Uterus (tissue), 3 donors: ENCODE measurements at regions not wholly inside any gene's neighbourhood (a gene's known extent, or its start where the extent isn't known, plus 50 kb on each side); places are given as distances from the start of the nearest gene placed in this dataset.
"Not testable (repeated sequence)": the region's sequence is repeated elsewhere in the genome, so short reads cannot be mapped to it uniquely, and the experiment has no call there.

ENCODE experiments used
- DNase-seq, 2 donors: peaks; one replicate each; pipeline ENCODE4 v3.0.0-alpha.2; 2019 to 2020
- H3K27ac ChIP-seq, 2 donors: fragments of 200-600 bp; sonication (generic); 1 replicate in 1 of 2; 2 replicates in 1 of 2; pipeline ENCODE4 v1.5.1; 2016 to 2018
- H3K27me3 ChIP-seq, 2 donors: fragments of 200-600 bp; sonication (generic); one replicate each; pipeline ENCODE4 v1.5.1; 2018 to 2019; ENCODE audit warnings: control low read depth in 1 of 2
- H3K36me3 ChIP-seq, 2 donors: fragments of 200-600 bp; sonication (generic); one replicate each; pipeline ENCODE4 v1.5.1; 2019; ENCODE audit warnings: control low read depth in 1 of 2
- H3K4me1 ChIP-seq, 2 donors: fragments of 200-600 bp; sonication (generic); one replicate each; pipeline ENCODE4 v1.5.1; 2018 to 2019; ENCODE audit warnings: control low read depth in 1 of 2
- H3K4me3 ChIP-seq, 2 donors: fragments of 200-600 bp; sonication (generic); 1 replicate in 1 of 2; 2 replicates in 1 of 2; pipeline ENCODE4 v1.5.1; 2018 to 2019; ENCODE audit warnings: mild to moderate bottlenecking in 1 of 2
- H3K9me3 ChIP-seq, 2 donors: fragments of 200-600 bp; sonication (generic); one replicate each; pipeline ENCODE4 v1.5.1; 2019; ENCODE audit warnings: control low read depth in 1 of 2
- POLR2A ChIP-seq, 2 donors: fragments of 450-650 bp; IDR thresholded peaks; one replicate each; pipeline ENCODE4 v1.6.1; 2016; ENCODE audit warnings: antibody characterized with exemption in 2 of 2, mild to moderate bottlenecking in 1 of 2, moderate library complexity in 1 of 2
- intact Hi-C: fragments of 100-400 bp; cut with DNase I; formaldehyde crosslinking; loops from one replicate; pipeline ENCODE4 v1.15.1; 2023; ENCODE audit warnings: low total_unique reads
- TF ChIP-seq, protein P1 (sequence below), 4 experiments: fragments of 200-600 bp in 2 of 4; fragments of 450-650 bp in 2 of 4; sonication (generic) in 2 of 4; IDR thresholded peaks; one replicate each; pipeline ENCODE4 v1.5.1; 2016 to 2019; ENCODE audit warnings: antibody characterized with exemption in 4 of 4, mild to moderate bottlenecking in 2 of 4, moderate library complexity in 1 of 4
- donor health status: DM: yes; HTN: yes; CAD: no.

DNA sequence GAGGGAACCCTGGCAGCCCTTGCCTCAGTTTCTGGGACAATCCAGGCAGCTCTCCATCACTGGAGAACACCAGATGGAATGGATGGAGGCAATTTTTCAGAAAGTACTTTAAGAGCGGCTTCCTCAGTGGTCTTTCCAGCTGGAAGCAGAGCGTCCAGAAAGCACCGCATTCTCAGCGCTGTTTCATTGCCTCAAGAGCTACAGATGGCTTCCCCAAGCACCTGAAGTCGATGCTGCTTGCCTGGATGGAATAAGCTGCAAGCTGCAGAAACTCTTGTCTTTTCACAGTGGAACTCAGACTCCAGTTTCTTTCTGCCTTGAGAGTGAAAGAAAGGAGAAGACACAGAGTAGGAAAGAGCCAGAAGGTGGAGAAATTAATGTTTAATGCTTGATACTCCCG lies 766.9 kb downstream of the TDRD15 start:
- no peak for DNase-seq
- H3K4me1 ChIP-seq, result no peaks in the 10 kb centered on the region
- H3K4me3 ChIP-seq, result no peak overlapping the region
- no peaks in the 10 kb centered on the region for H3K9me3 ChIP-seq
- H3K27ac ChIP-seq, result no peak overlapping the region
- no peak for TF ChIP-seq POLR2A (IDR thresholded peaks at IDR 0.05)
- TF ChIP-seq, protein P1, sequence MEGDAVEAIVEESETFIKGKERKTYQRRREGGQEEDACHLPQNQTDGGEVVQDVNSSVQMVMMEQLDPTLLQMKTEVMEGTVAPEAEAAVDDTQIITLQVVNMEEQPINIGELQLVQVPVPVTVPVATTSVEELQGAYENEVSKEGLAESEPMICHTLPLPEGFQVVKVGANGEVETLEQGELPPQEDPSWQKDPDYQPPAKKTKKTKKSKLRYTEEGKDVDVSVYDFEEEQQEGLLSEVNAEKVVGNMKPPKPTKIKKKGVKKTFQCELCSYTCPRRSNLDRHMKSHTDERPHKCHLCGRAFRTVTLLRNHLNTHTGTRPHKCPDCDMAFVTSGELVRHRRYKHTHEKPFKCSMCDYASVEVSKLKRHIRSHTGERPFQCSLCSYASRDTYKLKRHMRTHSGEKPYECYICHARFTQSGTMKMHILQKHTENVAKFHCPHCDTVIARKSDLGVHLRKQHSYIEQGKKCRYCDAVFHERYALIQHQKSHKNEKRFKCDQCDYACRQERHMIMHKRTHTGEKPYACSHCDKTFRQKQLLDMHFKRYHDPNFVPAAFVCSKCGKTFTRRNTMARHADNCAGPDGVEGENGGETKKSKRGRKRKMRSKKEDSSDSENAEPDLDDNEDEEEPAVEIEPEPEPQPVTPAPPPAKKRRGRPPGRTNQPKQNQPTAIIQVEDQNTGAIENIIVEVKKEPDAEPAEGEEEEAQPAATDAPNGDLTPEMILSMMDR (IDR thresholded peaks at IDR 0.05), result no peak
- H3K36me3 ChIP-seq, result no peaks in the 10 kb centered on the region
- intact Hi-C loops, result no loop called here
- H3K27me3 ChIP-seq, result no peaks in the 10 kb centered on the region

DNA sequence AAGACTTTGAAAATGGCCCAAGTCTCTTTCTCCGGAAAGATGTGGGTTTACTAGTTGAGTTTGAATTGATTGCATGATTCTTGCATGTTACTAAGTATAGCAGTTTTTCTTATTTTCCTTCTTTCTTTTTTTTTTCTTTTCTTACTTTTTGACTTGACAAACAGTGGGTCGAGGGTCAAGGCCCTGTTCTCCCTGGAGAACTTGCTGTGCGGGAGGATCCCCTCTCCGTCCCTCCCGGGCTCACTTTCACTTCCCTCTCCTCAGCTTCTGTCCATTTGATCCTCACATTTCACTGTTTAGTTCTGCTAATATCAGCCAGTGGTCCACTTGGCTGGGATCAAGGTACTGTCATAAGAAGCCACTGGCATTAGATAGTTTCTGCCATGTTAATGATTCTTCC lies 767.4 kb downstream of the TDRD15 start:
- Histone ChIP-seq H3K27me3 (no peaks in the 10 kb centered on the region), H3K4me3 (no peak overlapping the region), H3K9me3 (no peaks in the 10 kb centered on the region), H3K36me3 (no peaks in the 10 kb centered on the region), H3K27ac (no peak overlapping the region), H3K4me1 (no peaks in the 10 kb centered on the region)
- no peak for TF ChIP-seq POLR2A (IDR thresholded peaks at IDR 0.05)
- TF ChIP-seq, protein P1 (IDR thresholded peaks at IDR 0.05), result no peak
- no peak for DNase-seq
- intact Hi-C loops, result no loop called here

DNA sequence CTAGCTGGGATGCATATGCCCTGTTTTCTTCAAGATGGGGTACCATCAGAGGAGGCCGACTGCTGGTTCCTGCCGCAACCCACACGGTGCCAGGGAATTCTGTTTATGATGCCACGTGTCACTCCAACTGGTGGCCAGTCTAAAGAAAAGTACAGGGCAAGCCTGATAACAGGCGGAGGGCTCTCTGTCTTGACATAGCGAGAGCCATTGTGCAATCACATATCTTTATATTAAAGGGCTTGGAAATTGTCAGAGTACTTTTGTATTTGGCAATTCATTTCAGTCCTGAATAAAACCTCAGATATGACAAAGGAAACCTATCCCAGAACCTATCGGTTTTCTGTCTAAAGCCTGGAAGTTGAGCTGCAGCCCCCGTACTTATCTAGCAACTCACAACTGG lies 768.4 kb downstream of the TDRD15 start:
- no peaks in the 10 kb centered on the region for H3K27me3 ChIP-seq
- TF ChIP-seq POLR2A (IDR thresholded peaks at IDR 0.05), result no peak
- TF ChIP-seq, protein P1 (IDR thresholded peaks at IDR 0.05), result no peak
- intact Hi-C loops, result no loop called here
- no peak for DNase-seq
- no peaks in the 10 kb centered on the region for H3K4me1 ChIP-seq
- H3K36me3 ChIP-seq, result no peaks in the 10 kb centered on the region
- no peak overlapping the region for H3K27ac ChIP-seq
- no peaks in the 10 kb centered on the region for H3K9me3 ChIP-seq
- no peak overlapping the region for H3K4me3 ChIP-seq

DNA sequence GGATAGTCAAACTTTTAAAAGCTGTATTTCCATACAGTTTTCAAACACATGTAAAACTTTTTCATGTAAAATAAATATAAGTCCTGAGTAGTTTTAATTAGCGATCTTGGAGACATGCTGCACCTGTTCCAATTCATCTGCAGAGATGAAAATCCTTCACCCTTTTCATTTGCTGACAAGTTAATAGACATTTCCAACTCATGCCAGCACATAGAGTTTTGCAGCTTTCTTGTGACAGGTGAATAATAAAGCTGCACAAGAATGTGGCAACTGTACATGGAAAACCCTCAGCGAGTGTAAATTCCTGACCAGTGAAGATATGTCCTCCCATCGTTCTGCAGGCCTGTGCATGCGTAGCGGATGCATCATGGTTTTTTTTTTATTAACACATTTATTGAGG lies 771.4 kb downstream of the TDRD15 start:
- intact Hi-C loops, result no loop called here
- no peak overlapping the region for H3K4me3 ChIP-seq
- no peak for TF ChIP-seq POLR2A (IDR thresholded peaks at IDR 0.05)
- TF ChIP-seq, protein P1 (IDR thresholded peaks at IDR 0.05), result no peak
- H3K9me3 ChIP-seq, result no peaks in the 10 kb centered on the region
- H3K27me3 ChIP-seq, result no peaks in the 10 kb centered on the region
- DNase-seq, result no peak
- no peaks in the 10 kb centered on the region for H3K4me1 ChIP-seq
- H3K36me3 ChIP-seq, result no peaks in the 10 kb centered on the region
- no peak overlapping the region for H3K27ac ChIP-seq

GRCh38 chr2:21908712-21909380 lies 785.1 kb downstream of the TDRD15 start:
- H3K4me1 ChIP-seq, H3K27ac ChIP-seq, H3K4me3 ChIP-seq, H3K36me3 ChIP-seq, intact Hi-C loops, H3K27me3 ChIP-seq, DNase-seq, H3K9me3 ChIP-seq: not testable (repeated sequence)
